ENCODE measurements at regions not wholly inside any gene's neighbourhood (a gene's known extent, or its start where the extent isn't known, plus 50 kb on each side); places are given as distances from the start of the nearest gene placed in this dataset.

DNA sequence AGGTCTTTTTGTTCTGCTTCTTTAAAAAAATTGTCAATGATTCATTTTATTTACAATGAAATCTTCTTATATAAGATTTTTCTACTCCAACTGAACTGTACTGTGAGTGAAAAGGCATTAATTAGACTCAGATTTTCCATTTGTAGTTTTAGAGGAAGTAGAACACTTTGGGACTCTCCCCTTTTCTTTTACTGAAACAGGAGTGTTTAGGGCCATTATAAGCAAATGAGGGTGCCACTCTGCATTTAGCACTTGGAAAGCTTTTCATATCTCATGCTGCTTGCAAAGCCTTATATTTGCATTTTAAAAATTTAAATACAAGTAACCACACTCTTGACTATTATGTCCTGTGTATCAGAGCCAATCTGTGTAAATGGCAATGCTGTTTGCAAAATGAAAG, 584.3 kb downstream of the KLHL13 start (continued):
- TF ChIP-seq FOXP1 (IDR thresholded peaks at IDR 0.05) = no peak
- no peak for TF ChIP-seq FOXP1 (CRISPR knock-in tag; IDR thresholded peaks at IDR 0.05)
- TF ChIP-seq NR2F1 (CRISPR knock-in tag; IDR thresholded peaks at IDR 0.05) = no peak
- no peak for TF ChIP-seq PAX8 (CRISPR knock-in tag; IDR thresholded peaks at IDR 0.05; ENCODE audit: borderline replicate concordance)
- TF ChIP-seq, protein P1, sequence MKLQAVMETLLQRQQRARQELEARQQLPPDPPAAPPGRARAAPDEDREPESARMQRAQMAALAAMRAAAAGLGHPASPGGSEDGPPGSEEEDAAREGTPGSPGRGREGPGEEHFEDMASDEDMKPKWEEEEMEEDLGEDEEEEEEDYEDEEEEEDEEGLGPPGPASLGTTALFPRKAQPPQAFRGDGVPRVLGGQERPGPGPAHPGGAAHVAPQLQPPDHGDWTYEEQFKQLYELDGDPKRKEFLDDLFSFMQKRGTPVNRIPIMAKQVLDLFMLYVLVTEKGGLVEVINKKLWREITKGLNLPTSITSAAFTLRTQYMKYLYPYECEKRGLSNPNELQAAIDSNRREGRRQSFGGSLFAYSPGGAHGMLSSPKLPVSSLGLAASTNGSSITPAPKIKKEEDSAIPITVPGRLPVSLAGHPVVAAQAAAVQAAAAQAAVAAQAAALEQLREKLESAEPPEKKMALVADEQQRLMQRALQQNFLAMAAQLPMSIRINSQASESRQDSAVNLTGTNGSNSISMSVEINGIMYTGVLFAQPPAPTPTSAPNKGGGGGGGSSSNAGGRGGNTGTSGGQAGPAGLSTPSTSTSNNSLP (IDR thresholded peaks at IDR 0.05; ENCODE audit: low read depth, low read length) = no peak
- TF ChIP-seq SP140L (CRISPR knock-in tag; IDR thresholded peaks at IDR 0.05; ENCODE audit: borderline replicate concordance) = no peak
- TF ChIP-seq, protein P2, sequence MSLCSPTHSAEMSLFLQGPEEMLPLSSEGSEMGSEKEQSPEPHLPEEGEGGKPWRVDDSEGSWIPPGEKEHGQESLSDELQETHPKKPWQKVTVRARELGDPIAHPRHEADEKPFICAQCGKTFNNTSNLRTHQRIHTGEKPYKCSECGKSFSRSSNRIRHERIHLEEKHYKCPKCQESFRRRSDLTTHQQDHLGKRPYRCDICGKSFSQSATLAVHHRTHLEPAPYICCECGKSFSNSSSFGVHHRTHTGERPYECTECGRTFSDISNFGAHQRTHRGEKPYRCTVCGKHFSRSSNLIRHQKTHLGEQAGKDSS (CRISPR knock-in tag; IDR thresholded peaks at IDR 0.05; ENCODE audit: borderline replicate concordance, low read depth) = no peak
- TF ChIP-seq, protein P3, sequence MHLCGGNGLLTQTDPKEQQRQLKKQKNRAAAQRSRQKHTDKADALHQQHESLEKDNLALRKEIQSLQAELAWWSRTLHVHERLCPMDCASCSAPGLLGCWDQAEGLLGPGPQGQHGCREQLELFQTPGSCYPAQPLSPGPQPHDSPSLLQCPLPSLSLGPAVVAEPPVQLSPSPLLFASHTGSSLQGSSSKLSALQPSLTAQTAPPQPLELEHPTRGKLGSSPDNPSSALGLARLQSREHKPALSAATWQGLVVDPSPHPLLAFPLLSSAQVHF (CRISPR knock-in tag; IDR thresholded peaks at IDR 0.05) = no peak
- TF ChIP-seq ZNF335 (CRISPR knock-in tag; IDR thresholded peaks at IDR 0.05) = no peak
- no peak for TF ChIP-seq ARNT (IDR thresholded peaks at IDR 0.05)
- no peak for TF ChIP-seq ZNF331 (CRISPR knock-in tag; IDR thresholded peaks at IDR 0.05)
- no peak for TF ChIP-seq PHF5A (CRISPR knock-in tag; IDR thresholded peaks at IDR 0.05; ENCODE audit: low read depth, unreplicated experiment)

All from HepG2 (cell line).